Heart right ventricle (tissue), 16 donors: ENCODE measurements at regions not wholly inside any gene's neighbourhood (a gene's known extent, or its start where the extent isn't known, plus 50 kb on each side); places are given as distances from the start of the nearest gene placed in this dataset.

ENCODE experiments used
- ATAC-seq, 8 donors: fragments of 200-7000 bp; cut with Tn5 transposase; one replicate each; pipeline ENCODE4 v1.9.1; 2020; ENCODE audit warnings: mild to moderate bottlenecking in 8 of 8, moderate library complexity in 8 of 8, moderate number of reproducible peaks in 1 of 8
- DNase-seq, 2 donors: peaks; one replicate each; pipeline ENCODE4 v3.0.0-alpha.2; 2020
- H3K27ac ChIP-seq, 10 donors: fragments of 200-600 bp; sonication (generic) in 2 of 10; one replicate each; pipeline versions ENCODE4 v1.5.0 to v1.8.0; 2020 to 2022; ENCODE audit warnings: mild to moderate bottlenecking in 3 of 10
- H3K27me3 ChIP-seq, 7 donors: fragments of 200-600 bp; one replicate each; pipeline ENCODE4 v1.8.0; 2021 to 2022; ENCODE audit warnings: mild to moderate bottlenecking in 2 of 7
- H3K36me3 ChIP-seq, 9 donors: fragments of 200-600 bp; sonication (generic) in 1 of 9; one replicate each; pipeline versions ENCODE4 v1.5.0 to v1.8.0; 2020 to 2022; ENCODE audit warnings: mild to moderate bottlenecking in 2 of 9
- H3K4me1 ChIP-seq, 9 donors: fragments of 200-600 bp; sonication (generic) in 1 of 9; one replicate each; pipeline versions ENCODE4 v1.5.0 to v1.8.0; 2020 to 2022; ENCODE audit warnings: mild to moderate bottlenecking in 4 of 9
- H3K4me3 ChIP-seq, 10 donors: fragments of 200-600 bp; sonication (generic) in 2 of 10; one replicate each; pipeline versions ENCODE4 v1.5.0 to v1.8.0; 2020 to 2022; ENCODE audit warnings: mild to moderate bottlenecking in 7 of 10, moderate library complexity in 2 of 10
- H3K9me3 ChIP-seq, 11 donors: fragments of 200-600 bp in 10 of 11; sonication (generic) in 2 of 11; one replicate each; pipeline versions ENCODE4 v1.5.0 to v1.8.0; 2013 to 2022; ENCODE audit warnings: mild to moderate bottlenecking in 2 of 11, control low read depth in 1 of 11, moderate library complexity in 1 of 11
- WGBS, 2 donors: extraction: QIAGEN DNeasy Blood & Tissue Kit; methylation state at CpG; one replicate each; pipeline ENCODE4 v1.1.7; 2013; ENCODE audit warnings: inconsistent platforms in 1 of 2; 5-methylcytosine and 5-hydroxymethylcytosine counted together
- intact Hi-C, 10 donors: fragments of 100-400 bp; cut with DNase I; formaldehyde crosslinking; loops; one replicate each; pipeline versions ENCODE4 v1.11.1 to v1.14.2; 2022
- TF ChIP-seq, protein P1 (sequence below), 9 donors: fragments of 200-600 bp; sonication (generic) in 2 of 9; IDR thresholded peaks; one replicate each; pipeline versions ENCODE4 v1.5.0 to v1.8.0; 2021 to 2022; ENCODE audit warnings: antibody characterized with exemption in 9 of 9, mild to moderate bottlenecking in 5 of 9, moderate library complexity in 1 of 9
- donor health status: Arrhythmogenic right ventricular cardiomyopathy.
- donor health status: ischemic (EF 13 %, LVEDD 7.1; RV severe dilation, severe dysfunction).
- donor health status: healthy with polysubstance abuse.
- donor health status: DM: no; HTN: yes; CAD: no.
- donor health status: DM: no; HTN: no; CAD: no.
- donor health status: ischemic (EF 25% LVEDD 6.9; RV normal size, moderate dysfunction).
- donor health status: ischemic (EF 25% LVEDD 5.7; RV mildly dilated, moderate dysfunction).
- donor health status: healthy.
- donor health status: DM: yes; HTN: yes; CAD: no.
- donor health status: Ischemic cardiomyopathy.
- donor health status: ischemic (EF 35%, LVEDD 5.7; RV mildly dilated, moderate dysfunction).
- donor health status: nonischemic (EF 11% LVEDD 7.7; RV severe dilation, severe dysfunction).
- donor health status: DM: yes; HTN: yes; CAD: no.
- donor health status: PGD.
- donor health status: ischemic (EF 29% LVEDD 5.4; RV normal size, mild dysfunction).
- donor health status: nonischemic (EF 23%, LVEDD 6.1; RV moderate dilation, normal function).

DNA sequence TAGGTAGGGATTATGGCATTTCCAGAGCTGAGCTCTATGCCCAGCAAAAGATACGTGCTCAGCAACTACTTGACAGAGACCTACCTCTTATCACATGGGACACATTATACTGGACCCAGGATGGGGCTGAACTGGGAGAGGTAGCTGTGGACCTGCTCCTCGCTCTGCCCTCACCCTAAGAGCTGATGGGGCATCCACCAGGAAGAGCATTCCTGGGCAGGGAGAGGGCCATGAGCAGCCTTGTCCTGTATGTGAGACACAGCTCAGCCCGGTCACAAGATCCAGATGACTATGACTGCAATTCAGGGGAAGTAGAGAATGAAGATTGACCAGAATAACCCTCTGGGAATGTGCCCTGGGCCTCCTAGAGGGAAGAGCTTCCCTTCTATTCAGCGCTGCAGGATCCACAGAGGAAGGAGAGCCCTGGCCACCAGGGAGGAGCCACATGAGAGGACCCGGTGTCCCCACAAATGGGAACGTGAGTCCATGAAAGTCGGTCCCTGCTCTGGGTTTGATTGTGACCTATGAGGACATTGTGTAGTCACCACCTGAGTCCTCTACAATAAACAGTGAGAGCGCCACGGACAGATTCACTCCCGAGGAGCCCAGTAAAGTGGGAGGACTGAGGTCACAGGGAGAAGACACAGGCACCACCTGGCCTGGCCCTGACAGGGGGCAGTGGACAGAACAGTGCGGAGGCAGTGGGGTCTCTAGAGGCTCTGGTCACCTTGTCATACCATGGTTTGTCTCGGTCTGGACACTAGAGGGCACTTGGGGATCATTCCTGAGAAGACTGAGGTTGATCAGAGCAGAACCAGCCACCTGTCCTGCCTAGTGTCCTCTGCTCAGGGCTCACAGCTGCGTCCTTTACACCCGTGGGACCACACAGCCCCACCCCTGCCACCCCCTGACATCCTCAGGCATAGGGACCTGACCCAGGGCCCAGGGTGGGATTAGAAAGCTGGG, 99.5 kb downstream of the ZNF280B start:
- Histone ChIP-seq H3K4me1 (peaks cover 0 to 15% (median 0%) of the 10 kb centered on the region in 9 donors), H3K9me3 (peaks cover 0 to 22% (median 4%) of the 10 kb centered on the region in 11 donors), H3K27me3 (peaks cover 0 to 44% (median 25%) of the 10 kb centered on the region in 7 donors), H3K36me3 (no peaks in the 10 kb centered on the region), H3K4me3 (no peak overlapping the region), H3K27ac (no peak overlapping the region)
- intact Hi-C loops, result no loop called here
- no peak for DNase-seq
- WGBS, 2 donors, result 37 to 43% methylated on average over 14 of the region's 14 CpGs
- peak; percentile 32 to 80 (median 54) for ATAC-seq
- TF ChIP-seq, protein P1, sequence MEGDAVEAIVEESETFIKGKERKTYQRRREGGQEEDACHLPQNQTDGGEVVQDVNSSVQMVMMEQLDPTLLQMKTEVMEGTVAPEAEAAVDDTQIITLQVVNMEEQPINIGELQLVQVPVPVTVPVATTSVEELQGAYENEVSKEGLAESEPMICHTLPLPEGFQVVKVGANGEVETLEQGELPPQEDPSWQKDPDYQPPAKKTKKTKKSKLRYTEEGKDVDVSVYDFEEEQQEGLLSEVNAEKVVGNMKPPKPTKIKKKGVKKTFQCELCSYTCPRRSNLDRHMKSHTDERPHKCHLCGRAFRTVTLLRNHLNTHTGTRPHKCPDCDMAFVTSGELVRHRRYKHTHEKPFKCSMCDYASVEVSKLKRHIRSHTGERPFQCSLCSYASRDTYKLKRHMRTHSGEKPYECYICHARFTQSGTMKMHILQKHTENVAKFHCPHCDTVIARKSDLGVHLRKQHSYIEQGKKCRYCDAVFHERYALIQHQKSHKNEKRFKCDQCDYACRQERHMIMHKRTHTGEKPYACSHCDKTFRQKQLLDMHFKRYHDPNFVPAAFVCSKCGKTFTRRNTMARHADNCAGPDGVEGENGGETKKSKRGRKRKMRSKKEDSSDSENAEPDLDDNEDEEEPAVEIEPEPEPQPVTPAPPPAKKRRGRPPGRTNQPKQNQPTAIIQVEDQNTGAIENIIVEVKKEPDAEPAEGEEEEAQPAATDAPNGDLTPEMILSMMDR (IDR thresholded peaks at IDR 0.05), result peak in 8 of 9 donors; percentile 17 to 49 (median 38)

DNA sequence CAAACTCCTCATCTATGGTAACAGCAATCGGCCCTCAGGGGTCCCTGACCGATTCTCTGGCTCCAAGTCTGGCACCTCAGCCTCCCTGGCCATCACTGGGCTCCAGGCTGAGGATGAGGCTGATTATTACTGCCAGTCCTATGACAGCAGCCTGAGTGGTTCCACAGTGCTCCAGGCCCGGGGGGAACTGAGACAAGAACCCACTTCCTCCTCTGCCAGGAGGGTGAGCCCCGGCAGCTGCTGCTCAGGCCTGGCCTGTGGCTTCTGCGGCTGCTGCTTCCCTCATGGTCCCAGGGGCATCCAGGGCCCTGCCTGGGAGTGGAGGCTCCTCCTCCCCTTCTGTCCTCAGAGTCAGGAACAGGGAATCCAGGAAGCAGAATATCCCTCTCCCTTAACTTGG, 98.4 kb downstream of the ZNF280B start:
- H3K27me3 ChIP-seq, result peaks cover 0 to 48% (median 31%) of the 10 kb centered on the region in 7 donors
- WGBS, 2 donors, result 28 to 42% methylated on average over 5 of the region's 5 CpGs
- peaks cover 0 to 22% (median 4%) of the 10 kb centered on the region in 11 donors for H3K9me3 ChIP-seq
- H3K4me3 ChIP-seq, result no peak overlapping the region
- TF ChIP-seq, protein P1 (IDR thresholded peaks at IDR 0.05), result no peak
- H3K27ac ChIP-seq, result no peak overlapping the region
- DNase-seq (peak; percentile 66 to 70), ATAC-seq (peak; percentile 77 to 95 (median 88))
- intact Hi-C loops, result no loop called here
- H3K36me3 ChIP-seq, result no peaks in the 10 kb centered on the region
- peaks cover 0 to 15% (median 0%) of the 10 kb centered on the region in 9 donors for H3K4me1 ChIP-seq

DNA sequence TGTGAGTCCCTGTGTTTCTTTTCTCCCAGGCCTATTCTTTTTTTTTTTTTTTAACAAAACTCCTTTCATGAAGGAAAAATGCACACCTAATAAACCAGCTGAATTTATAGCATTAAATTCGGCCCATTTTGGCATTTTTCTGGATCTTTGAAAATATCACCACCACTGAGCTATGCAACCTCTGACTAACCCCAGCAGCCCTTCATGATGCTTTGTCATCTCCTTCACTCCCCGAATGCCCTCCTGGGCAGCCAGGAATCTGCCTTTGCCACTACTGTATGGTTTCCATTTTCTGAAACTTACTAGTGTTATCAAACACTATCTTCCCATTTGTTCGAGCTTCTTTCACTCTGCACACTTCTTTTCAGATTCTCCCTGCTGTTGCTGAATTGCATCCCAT, 97.9 kb downstream of the ZNF280B start:
- Histone ChIP-seq H3K27me3 (peaks cover 0 to 53% (median 37%) of the 10 kb centered on the region in 7 donors), H3K27ac (no peak overlapping the region), H3K4me3 (no peak overlapping the region), H3K36me3 (no peaks in the 10 kb centered on the region), H3K9me3 (peaks cover 0 to 22% (median 4%) of the 10 kb centered on the region in 11 donors), H3K4me1 (peaks cover 0 to 15% (median 0%) of the 10 kb centered on the region in 9 donors)
- TF ChIP-seq, protein P1 (IDR thresholded peaks at IDR 0.05), result no peak
- no peak for DNase-seq
- intact Hi-C loops, result no loop called here
- ATAC-seq, result no peak
- 58 to 67% methylated on average over 3 of the region's 3 CpGs for WGBS, 2 donors

DNA sequence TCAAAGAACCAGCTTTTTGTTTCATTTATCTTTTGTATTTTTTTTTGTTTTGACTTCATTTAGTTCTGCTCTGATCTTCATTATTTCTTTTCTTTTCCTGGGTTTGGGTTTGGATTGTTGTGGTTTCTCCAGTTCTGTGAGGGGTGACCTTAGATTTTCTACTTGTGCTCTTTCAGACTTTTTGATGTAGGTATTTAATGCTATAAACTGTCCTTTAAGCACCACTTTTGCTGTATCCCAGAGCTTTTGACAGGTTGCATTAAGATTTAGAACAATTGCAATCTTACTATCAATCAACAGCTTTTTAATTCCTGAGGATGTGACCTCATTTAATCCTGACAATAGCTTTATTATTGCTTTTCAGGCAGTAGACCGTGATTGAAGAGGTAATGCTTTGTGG, 94.3 kb downstream of the ZNF280B start:
- 41 to 45% methylated on average over 1 of the region's 1 CpG for WGBS, 2 donors
- intact Hi-C loops, result no loop called here
- peaks cover 0 to 14% (median 0%) of the 10 kb centered on the region in 9 donors for H3K4me1 ChIP-seq
- peaks cover 0 to 22% (median 4%) of the 10 kb centered on the region in 11 donors for H3K9me3 ChIP-seq
- no peaks in the 10 kb centered on the region for H3K36me3 ChIP-seq
- ATAC-seq (no peak), DNase-seq (no peak)
- peaks cover 0 to 73% (median 45%) of the 10 kb centered on the region in 7 donors for H3K27me3 ChIP-seq
- H3K27ac ChIP-seq, result no peak overlapping the region
- TF ChIP-seq, protein P1 (IDR thresholded peaks at IDR 0.05), result no peak
- no peak overlapping the region for H3K4me3 ChIP-seq
